ENCODE measurements at regions not wholly inside any gene's neighbourhood (a gene's known extent, or its start where the extent isn't known, plus 50 kb on each side); places are given as distances from the start of the nearest gene placed in this dataset.

- TF ChIP-seq ARID4A (CRISPR knock-in tag; IDR thresholded peaks at IDR 0.05; ENCODE audit: borderline replicate concordance), result no peak
- no peak for TF ChIP-seq KLF11 (CRISPR knock-in tag; IDR thresholded peaks at IDR 0.05)
- TF ChIP-seq ZNF446 (CRISPR knock-in tag; IDR thresholded peaks at IDR 0.05), result no peak
- no peak for TF ChIP-seq NFKBIZ (CRISPR knock-in tag; IDR thresholded peaks at IDR 0.05)
- TF ChIP-seq ZNF513 (CRISPR knock-in tag; conservative IDR thresholded peaks at IDR 0.05), result no peak
- no peak for TF ChIP-seq ZNF275 (CRISPR knock-in tag; IDR thresholded peaks at IDR 0.05; ENCODE audit: borderline replicate concordance)
- no peak for TF ChIP-seq ZNF710 (CRISPR knock-in tag; IDR thresholded peaks at IDR 0.05; ENCODE audit: borderline replicate concordance)
Measured at GRCh38 chr14:43249591-43249990, 1257.5 kb downstream of the FSCB start (continued).
